SK-N-SH (cell line): ENCODE measurements at regions not wholly inside any gene's neighbourhood (a gene's known extent, or its start where the extent isn't known, plus 50 kb on each side); places are given as distances from the start of the nearest gene placed in this dataset.

ENCODE experiments used
- CHD2 ChIP-seq: fragments of 150-350 bp; IDR thresholded peaks from 2 replicates; pipeline ENCODE4 v1.6.1; 2018; ENCODE audit warnings: low read length; ENCODE audit not compliant: partially characterized antibody
- CTCF ChIP-seq: fragments of 200-600 bp; sonication (generic); IDR thresholded peaks from 2 replicates; pipeline ENCODE4 v1.6.1; 2017; ENCODE audit warnings: antibody characterized with exemption, mild to moderate bottlenecking, moderate library complexity
- EZH2phosphoT487 ChIP-seq: fragments of 200-600 bp; sonication (generic); IDR thresholded peaks from 2 replicates; pipeline ENCODE4 v1.6.1; 2017; ENCODE audit warnings: low read depth, mixed run types, mild to moderate bottlenecking, antibody characterized with exemption, moderate library complexity, borderline replicate concordance
- FOSL2 ChIP-seq: IDR thresholded peaks from 2 replicates; pipeline ENCODE4 v1.4.0; 2012; ENCODE audit warnings: low read depth, mild to moderate bottlenecking, moderate library complexity, borderline replicate concordance
- IRF3 ChIP-seq: fragments of 150-350 bp; IDR thresholded peaks from 2 replicates; pipeline ENCODE4 v1.6.1; 2016; ENCODE audit warnings: mild to moderate bottlenecking, low read depth, low read length
- MEF2A ChIP-seq: IDR thresholded peaks from 2 replicates; pipeline ENCODE4 v1.4.0; 2012; ENCODE audit warnings: low read depth, borderline replicate concordance
- PBX3 ChIP-seq: IDR thresholded peaks from 2 replicates; pipeline ENCODE4; 2012
- POLR2AphosphoS5 ChIP-seq: IDR thresholded peaks from 2 replicates; pipeline ENCODE4 v1.6.1; 2012; ENCODE audit warnings: low read depth, low read length
- RCOR1 ChIP-seq: fragments of 150-350 bp; IDR thresholded peaks from 2 replicates; pipeline ENCODE4 v1.6.1; 2017; ENCODE audit warnings: antibody characterized with exemption, low read length
- REST ChIP-seq: IDR thresholded peaks from 2 replicates; pipeline ENCODE4 v1.6.1; 2012; ENCODE audit warnings: mild to moderate bottlenecking, low read depth, low read length, moderate library complexity
- RXRA ChIP-seq: IDR thresholded peaks from 2 replicates; pipeline ENCODE4 v1.4.0; 2012; ENCODE audit warnings: low read depth, mild to moderate bottlenecking, borderline replicate concordance
- USF1 ChIP-seq: IDR thresholded peaks from 2 replicates; pipeline ENCODE4 v1.4.0; 2012; ENCODE audit warnings: low read depth, borderline replicate concordance

- TF ChIP-seq CTCF (no peak), REST (no peak), IRF3 (no peak), CHD2 (no peak), RXRA (no peak), EZH2phosphoT487 (no peak), FOSL2 (no peak), MEF2A (no peak), PBX3 (no peak), USF1 (no peak), POLR2AphosphoS5 (no peak), RCOR1 (no peak)
Measured at GRCh38 chr12:91990525-91990924, 155.1 kb downstream of the BTG1 start.
